GM18867 (cell line): ENCODE measurements at regions not wholly inside any gene's neighbourhood (a gene's known extent, or its start where the extent isn't known, plus 50 kb on each side); places are given as distances from the start of the nearest gene placed in this dataset.
"Not testable (repeated sequence)": the region's sequence is repeated elsewhere in the genome, so short reads cannot be mapped to it uniquely, and the experiment has no call there.

Source experiments
- ATAC-seq: cut with Tn5 transposase; IDR thresholded peaks from one replicate; pipeline ENCODE4 v1.9.1; 2021; ENCODE audit warnings: mild to moderate bottlenecking, moderate library complexity; ENCODE audit not compliant: unreplicated experiment

- ATAC-seq: not testable (repeated sequence)
Observed at GRCh38 chr14:44721395-44721794, 214.3 kb upstream of the FSCB start.

DNA sequence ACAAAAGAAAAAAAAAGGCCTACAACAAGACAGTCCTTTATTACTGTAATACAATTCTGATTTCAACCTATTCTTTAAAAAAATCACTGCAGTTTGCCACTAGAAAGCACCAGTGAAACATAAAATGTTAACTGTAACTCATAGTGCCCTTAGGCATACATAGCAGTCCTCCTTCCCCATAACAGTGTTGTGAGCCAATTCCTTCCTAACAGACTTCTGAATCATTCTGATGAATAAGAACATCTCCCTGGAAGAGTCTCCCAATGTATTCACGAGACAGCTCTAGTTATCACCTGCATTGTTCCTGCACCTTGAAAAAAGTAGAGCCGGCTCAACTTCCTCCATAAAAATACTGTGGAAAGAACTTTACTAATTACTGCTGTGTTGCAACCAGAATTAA lies 213.6 kb upstream of the FSCB start:
- no peak for ATAC-seq

DNA sequence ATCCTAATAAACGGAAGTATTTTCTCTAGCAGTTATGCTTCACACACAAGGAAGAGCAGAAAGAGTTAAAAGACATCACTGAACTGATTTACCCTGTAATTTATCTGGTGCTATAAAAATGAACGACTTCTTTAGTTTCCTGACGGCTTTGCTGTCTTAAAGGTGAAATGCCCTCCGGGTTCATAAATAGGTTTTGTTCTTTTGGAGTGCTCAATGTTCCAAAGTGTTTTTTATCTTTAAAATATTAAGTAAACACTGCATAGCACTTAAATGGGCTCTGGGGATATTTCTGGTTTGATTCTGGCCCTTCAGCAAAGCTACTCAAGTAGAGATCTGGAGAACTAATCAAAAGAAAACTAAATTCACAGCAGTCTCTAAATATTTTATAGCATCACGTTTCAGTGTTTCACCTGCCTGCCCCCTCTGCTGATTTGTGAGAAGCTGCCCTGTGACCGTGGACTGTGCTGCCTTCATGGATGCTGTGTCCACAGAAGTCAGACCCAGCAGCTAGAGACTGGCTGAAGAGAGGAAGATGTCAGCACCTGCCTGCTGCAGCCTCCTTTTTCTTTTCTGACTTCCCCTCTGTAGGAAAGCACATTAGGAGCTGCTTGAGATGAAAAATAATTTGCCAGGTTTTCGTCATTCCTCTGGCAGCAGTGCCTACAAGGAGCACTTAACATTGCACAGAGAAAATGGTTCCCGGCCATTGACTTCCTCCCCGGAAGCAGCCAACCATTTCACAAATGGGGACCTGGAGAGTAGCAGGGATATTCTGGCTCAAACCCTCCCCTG lies 205.1 kb upstream of the FSCB start:
- ATAC-seq: no peak

DNA sequence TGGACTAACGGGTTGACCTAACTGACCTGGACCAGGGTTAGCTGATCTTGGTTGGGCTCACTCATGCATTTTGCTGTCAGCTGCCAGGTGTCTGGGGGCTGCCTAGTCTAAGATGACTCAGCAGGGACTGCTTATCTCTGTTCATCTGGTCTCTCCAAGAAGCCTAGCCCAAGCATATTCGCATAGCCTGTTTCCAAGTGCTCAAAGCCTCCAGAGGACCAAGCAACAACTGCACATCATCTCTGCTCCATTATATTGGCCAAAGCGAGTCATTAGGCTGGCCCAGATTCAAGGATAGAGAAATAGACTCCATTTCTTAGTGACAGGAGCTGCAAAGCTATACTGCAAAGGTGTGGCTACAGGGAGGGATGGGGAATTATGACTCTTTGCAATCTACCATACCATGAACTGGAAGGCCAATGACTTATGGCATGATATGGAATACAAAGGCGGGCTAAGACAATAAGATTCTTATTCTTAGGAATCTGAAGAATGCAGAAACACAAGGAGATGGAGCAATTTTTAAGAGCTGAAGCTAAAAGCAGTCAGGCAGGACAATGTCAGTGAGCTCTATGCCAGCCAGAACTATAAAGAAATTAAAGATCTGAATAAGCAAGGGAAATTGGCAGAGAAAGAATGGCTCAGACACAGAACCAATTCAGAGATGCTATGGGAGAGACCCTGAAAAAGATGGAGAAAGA lies 194.6 kb upstream of the FSCB start:
- ATAC-seq: no peak

DNA sequence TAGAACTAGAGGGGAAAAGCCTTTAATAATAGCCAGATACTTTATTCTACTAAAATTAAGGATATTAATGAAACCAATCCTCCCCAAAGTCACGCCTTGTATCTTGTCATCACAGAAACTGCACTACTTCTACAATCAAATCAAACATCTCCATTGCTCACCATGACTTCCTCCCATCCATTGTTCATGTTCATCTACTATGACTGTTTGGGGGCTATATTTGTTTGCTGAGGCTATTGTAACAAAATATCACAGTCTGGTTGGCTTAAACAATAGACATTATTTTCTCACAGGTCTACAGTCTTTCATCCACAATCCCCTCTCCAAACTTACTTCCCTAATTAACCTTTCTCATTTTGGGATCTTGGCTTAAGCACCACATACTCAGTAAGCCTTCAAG lies 193.6 kb upstream of the FSCB start:
- ATAC-seq: no peak

DNA sequence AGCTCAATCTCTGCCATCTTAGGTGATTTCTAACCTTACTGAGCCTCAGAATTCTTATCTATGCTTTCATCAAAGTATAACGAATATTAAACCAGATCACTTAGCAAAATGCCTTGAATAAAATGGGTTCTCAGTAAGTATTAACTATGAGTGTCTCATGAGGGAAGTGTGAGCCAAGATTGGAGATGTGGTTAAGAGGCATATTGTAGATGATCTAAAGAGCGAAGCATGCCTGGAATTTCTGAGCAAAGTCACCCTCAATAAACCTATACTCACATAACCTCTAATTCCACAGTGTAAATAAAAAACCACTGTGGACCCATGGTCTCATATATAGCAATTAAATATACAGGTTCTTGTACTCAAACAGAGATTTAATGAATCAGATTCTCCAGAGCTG lies 193.1 kb upstream of the FSCB start:
- ATAC-seq: no peak

GRCh38 chr14:44699391-44699790 lies 192.3 kb upstream of the FSCB start:
- no peak for ATAC-seq

DNA sequence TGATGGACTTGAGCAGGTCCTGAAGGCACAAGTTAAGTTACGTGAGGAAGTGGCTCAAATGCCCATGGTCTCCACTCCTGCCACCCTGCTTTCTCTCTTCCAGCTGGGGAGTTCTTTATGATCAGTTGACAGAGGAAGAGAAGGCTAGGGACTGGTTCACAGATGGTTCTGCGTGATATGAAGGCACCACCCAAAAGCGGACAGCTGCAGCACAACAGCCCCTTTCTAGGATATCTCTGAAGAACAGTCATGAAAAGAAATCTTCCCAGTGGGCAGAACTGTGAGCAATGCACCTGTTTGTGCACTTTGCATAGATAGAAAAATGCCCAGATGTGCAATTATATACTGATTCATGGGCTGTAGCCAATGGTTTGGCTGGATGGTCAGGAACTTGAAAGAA lies 162.4 kb upstream of the FSCB start:
- ATAC-seq: no peak

DNA sequence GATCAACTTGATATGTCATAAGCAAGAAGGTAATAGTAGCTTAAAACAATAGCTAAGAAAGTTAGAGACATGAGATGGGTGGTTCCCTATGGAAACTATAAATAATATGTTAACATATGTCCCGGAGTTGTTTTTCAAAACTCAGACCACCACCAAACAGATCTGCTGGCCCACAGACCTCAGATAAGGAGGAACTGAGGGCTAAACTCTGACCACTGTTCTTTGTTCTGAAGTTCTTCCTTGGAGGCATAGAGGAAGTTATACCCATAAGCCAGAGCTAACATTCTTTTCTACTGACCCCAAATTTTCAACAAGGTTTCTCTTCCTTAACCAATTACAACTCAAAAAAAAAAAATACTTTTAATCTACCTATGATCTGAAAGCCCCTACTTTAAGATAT lies 156.1 kb upstream of the FSCB start:
- ATAC-seq: no peak

DNA sequence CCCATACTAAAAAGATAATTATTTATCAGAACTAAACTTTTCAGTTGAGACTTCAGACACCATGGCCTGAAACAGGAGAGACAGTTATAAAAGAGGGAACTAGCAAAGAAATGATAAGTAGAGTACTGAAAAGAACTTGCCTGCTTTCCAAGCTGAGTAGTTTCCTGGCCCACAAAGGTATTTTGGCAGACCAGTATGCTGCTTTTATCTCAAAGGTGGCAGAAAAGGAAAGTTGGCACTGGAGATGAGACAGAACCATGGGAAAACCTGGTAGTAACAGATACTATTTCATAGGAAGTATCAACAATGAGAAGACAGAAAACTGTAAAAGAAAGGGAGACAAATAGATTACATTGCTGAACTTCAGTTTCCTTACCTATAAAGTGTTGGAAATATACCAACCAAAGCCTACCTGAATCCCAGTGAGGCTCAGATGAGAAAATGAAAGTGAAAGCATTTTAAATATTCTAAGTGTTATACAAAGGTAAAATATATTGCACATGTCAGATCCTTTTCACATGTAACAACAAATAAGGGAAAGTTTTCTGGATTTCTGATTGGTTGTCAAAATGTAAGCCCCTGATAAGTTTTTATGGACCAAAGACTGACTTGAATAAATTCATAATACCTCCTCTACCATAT lies 155.3 kb upstream of the FSCB start:
- ATAC-seq: no peak

DNA sequence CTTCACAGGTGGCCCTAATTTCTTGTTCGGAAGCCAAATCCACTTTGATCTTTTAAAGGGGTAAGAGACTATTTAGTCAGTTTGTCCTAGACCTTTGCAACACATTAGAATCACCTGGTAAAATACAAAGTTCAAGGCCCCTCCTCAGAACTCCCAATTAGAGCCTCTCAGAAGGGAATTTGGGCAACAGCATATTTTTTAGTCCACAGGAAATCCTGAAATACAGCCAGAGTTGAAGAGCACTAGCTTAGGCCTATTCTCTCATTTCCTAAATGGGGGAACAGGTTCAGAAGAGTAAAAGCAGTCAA lies 151.3 kb upstream of the FSCB start:
- no peak for ATAC-seq

GRCh38 chr14:44657696-44658388 lies 150.8 kb upstream of the FSCB start:
- ATAC-seq: no peak

GRCh38 chr14:44657203-44657602 lies 150.1 kb upstream of the FSCB start:
- no peak for ATAC-seq

DNA sequence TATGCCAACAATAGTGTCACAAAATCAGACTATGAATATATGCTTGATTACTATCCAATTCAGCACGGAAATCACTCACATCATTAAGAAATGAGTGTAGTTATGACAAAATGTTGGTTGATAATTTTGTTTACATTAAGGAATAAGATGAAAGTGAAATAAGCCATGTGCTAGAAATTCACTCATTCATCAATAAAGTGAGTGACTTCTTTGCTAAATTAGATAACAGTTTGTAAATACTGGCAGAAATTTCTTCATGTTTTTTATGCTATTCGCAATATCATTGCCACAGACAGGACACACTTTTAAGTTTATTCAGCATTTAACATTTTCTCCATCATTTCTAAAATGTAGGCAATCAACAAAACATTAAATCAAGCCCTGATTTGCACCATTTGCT lies 147.5 kb upstream of the FSCB start:
- ATAC-seq: no peak

DNA sequence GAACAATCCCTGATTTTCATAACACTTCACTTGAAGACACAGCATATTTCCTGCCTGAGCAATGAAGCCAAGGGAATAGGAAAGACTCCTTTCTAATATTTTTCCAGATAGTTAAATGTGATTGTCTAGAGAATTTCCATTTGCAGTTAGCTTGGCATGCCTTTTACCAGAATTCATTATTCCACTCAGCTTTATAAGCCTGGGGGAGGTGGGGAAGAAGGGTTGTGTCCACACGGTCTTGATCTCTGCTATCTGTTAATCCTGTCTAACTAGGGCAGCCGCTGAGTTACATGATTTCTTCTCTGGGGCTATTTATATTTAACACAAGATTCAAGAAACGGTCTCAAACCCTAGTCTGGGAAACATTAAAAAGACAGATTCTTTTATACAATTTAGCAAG lies 146.6 kb upstream of the FSCB start:
- no peak for ATAC-seq

GRCh38 chr14:44652640-44653039 lies 145.6 kb upstream of the FSCB start:
- no peak for ATAC-seq

DNA sequence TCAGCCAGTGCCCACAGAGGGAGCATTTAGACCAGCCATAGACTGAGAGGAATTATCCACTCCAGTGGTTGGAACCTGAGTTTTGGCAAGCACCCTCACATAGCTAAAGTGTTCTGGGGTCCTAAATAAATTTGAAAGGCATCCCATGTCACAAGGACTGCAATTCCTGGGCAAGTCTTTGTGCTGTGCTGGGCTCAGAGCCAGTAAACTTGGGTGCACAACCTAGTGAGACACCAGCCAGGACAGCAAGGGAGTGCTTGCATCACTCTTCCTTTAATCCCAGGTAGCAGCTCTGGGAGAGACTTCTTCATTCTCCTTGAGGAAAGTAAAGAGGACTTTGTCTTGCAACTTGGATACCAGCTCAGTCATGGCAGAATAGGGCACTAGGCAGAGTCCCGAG lies 142.0 kb upstream of the FSCB start:
- no peak for ATAC-seq

GRCh38 chr14:44640416-44640815 lies 133.3 kb upstream of the FSCB start:
- ATAC-seq: no peak

DNA sequence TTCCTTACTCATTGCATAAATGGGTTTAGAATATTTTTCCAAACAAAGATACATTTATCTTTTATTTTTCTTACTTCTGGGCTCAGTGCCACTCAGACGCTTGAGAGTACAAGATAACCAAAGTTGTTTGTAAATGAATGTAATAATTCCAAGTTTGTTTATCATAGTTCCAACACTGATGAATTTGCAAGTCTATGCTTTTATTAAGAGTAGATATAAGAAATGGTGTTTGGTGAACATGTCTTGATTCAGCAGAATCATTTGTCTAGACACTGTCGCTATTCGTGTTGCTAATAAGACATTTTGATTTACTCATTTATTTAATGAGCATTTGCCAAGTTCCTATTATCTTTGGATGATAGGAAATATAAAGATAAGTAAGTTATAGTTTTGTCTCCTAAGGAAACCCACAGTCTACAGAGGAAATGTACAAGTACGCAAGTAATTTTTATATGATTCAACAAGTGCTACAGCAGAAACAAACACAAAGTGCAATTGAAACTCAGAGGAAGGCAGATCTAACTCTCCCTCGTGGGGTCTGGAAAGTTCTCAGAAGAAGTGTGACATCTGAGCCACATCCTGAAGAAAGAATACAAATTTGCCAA lies 132.8 kb upstream of the FSCB start:
- no peak for ATAC-seq

- ATAC-seq: no peak
Observed at GRCh38 chr14:44634692-44635091, 127.6 kb upstream of the FSCB start.

DNA sequence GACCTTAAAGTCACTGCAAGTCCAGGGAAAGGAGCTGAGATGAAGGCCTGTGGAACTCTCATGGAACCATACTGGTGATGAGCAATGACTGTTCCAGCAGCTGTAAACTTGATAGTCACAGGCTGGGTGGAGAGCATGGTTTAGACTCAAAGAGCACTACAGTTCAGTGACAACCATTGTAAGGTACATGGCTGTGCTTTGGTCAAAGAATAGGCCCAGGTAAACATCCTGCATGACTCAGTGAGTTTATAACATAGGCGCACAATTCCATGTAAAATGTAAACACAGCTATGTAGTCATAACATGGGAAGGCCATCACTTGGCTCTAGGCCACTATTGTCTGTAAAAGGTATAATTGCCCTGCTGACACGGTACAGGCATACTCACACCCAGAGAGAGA lies 119.3 kb upstream of the FSCB start:
- no peak for ATAC-seq
